ENCODE measurements at regions not wholly inside any gene's neighbourhood (a gene's known extent, or its start where the extent isn't known, plus 50 kb on each side); places are given as distances from the start of the nearest gene placed in this dataset.

DNA sequence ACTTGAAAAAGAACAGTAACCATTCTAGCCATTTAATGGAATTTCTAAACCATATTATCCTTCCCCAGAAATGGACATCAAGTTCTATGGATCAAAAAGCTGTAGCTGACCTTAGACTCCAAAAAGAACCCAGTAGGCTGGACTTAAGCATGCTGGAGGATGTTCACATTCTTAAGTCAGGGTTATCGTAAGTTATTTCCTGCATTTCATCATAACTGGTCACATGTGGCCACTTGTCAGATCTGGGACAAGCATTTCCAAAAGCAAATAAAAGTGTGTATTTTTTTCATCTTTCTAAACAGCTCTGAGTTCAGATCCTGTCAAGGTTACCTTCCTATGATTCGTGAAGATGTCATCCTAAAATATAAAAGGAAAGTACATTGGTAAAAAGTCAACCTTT, 274.5 kb upstream of the PTGER4 start:
- Histone ChIP-seq H3K9me3 (ENCODE audit: control insufficient read depth, low read length) (no peaks in the 10 kb centered on the region), H3K4me1 (ENCODE audit: control insufficient read depth, insufficient read depth, low read length, poor library complexity, severe bottlenecking) (peaks cover 46% of the 10 kb centered on the region), H3K36me3 (ENCODE audit: control insufficient read depth, insufficient read depth, low read length) (no peaks in the 10 kb centered on the region), H3K4me3 (ENCODE audit: insufficient read depth, low read depth, low read length, poor library complexity, severe bottlenecking) (no peak overlapping the region), H3K27ac (ENCODE audit: insufficient read depth, low read length, poor library complexity, severe bottlenecking) (peak overlapping the region; percentile 93), H3K27me3 (replicated peaks; ENCODE audit: control insufficient read depth, insufficient read depth, low read length, poor library complexity, severe bottlenecking) (no peaks in the 10 kb centered on the region)
- DNase-seq, result no peak

DNA sequence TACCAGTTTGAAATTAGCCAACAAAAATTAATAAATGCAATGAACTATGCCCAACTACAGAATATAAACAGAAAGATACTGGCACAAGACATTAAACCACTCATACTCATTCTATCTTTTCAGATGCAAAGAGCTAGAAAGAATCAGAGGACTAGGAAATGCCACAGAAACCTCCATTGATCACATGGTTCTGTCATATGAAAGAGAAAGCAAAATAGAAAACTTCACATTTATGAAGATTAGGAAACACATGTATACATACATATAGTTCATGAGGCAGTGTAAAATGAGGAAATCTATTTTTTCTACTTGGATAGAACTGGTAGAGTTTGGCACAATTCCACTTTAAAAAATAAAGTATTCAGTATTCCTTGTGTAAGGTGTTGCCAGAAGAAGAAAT, 275.1 kb upstream of the PTGER4 start:
- peaks cover 42% of the 10 kb centered on the region for H3K4me1 ChIP-seq (ENCODE audit: control insufficient read depth, insufficient read depth, low read length, poor library complexity, severe bottlenecking)
- no peak for DNase-seq
- H3K9me3 ChIP-seq (ENCODE audit: control insufficient read depth, low read length), result no peaks in the 10 kb centered on the region
- H3K27me3 ChIP-seq (replicated peaks; ENCODE audit: control insufficient read depth, insufficient read depth, low read length, poor library complexity, severe bottlenecking), result no peaks in the 10 kb centered on the region
- H3K36me3 ChIP-seq (ENCODE audit: control insufficient read depth, insufficient read depth, low read length), result no peaks in the 10 kb centered on the region
- H3K27ac ChIP-seq (ENCODE audit: insufficient read depth, low read length, poor library complexity, severe bottlenecking), result peak overlapping the region; percentile 93
- H3K4me3 ChIP-seq (ENCODE audit: insufficient read depth, low read depth, low read length, poor library complexity, severe bottlenecking), result no peak overlapping the region

DNA sequence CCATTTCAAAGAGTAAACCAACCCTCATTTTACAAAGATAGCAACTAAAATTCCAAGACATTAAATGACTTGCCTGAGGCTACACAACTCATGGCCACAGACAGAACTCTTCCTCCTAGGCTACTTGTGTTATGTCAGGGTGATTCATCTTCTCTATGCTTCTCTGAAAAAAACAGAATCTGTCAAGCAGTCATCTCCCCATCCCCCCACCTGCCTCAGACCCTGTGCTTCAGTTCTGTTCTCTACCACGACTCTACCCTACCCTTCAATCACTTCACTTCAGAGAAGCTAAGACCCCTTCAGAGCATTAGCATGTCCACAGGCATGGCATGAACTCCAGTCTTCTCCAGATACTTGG, 277.7 kb upstream of the PTGER4 start:
- Histone ChIP-seq H3K36me3 (ENCODE audit: control insufficient read depth, insufficient read depth, low read length) (no peaks in the 10 kb centered on the region), H3K27ac (ENCODE audit: insufficient read depth, low read length, poor library complexity, severe bottlenecking) (no peak overlapping the region), H3K9me3 (ENCODE audit: control insufficient read depth, low read length) (no peaks in the 10 kb centered on the region), H3K4me3 (ENCODE audit: insufficient read depth, low read depth, low read length, poor library complexity, severe bottlenecking) (no peak overlapping the region), H3K27me3 (replicated peaks; ENCODE audit: control insufficient read depth, insufficient read depth, low read length, poor library complexity, severe bottlenecking) (no peaks in the 10 kb centered on the region), H3K4me1 (ENCODE audit: control insufficient read depth, insufficient read depth, low read length, poor library complexity, severe bottlenecking) (peaks cover 28% of the 10 kb centered on the region)
- no peak for DNase-seq

DNA sequence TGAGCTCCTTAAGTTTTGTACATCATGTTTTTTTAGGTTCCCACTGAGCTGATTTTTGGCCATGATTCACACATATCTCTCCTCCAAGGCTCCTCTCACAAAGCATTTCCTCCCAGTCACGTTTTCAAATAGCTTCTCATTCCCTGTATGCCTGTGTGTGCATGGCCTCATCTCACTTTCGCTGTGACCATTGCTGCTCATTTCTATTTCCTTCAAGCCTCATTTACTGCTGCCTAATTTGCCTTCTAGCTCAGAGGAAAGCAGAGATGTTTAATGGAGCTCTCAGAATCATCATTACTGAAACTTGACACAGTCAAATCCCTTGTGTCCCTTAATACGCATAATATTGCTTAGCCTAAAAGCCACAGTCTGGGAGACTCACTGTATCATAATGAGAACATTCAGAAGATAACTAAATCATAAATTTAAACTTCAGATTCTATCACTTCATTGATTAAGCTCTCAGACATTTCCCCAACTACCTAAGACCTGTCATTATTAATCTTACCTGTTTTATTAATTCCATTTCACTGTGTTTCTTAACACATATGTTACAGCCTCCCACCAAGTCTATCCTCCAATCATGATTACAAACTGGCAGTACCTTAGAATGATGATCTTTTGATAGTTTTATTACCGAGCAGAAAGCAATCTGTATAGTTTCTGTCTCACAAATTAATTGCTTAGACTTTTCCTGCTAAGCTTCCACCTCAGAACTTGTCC, 278.3 kb upstream of the PTGER4 start:
- no peak overlapping the region for H3K27ac ChIP-seq (ENCODE audit: insufficient read depth, low read length, poor library complexity, severe bottlenecking)

DNA sequence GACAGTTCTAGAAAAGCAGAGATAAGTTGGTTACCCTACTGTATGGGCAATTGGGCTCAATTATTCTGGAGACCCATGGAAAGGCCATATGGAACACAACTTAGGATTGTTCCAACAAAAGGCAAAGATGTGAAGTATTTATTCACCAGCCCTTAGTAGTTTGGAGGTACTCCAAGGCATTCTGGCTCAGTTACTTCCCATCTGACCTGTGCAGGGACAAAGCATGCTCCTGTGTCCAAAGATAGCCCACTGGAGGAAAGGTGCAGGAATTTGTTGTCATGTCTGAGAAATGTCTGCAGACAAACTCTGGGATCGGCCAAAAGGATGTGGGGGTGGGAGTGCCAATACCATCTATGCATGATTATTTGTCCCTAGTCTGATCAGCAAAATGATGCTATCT, 279.5 kb upstream of the PTGER4 start:
- H3K4me3 ChIP-seq (ENCODE audit: insufficient read depth, low read depth, low read length, poor library complexity, severe bottlenecking), result no peak overlapping the region
- H3K27ac ChIP-seq (ENCODE audit: insufficient read depth, low read length, poor library complexity, severe bottlenecking), result no peak overlapping the region
- DNase-seq, result no peak
- H3K36me3 ChIP-seq (ENCODE audit: control insufficient read depth, insufficient read depth, low read length), result no peaks in the 10 kb centered on the region
- H3K27me3 ChIP-seq (replicated peaks; ENCODE audit: control insufficient read depth, insufficient read depth, low read length, poor library complexity, severe bottlenecking), result no peaks in the 10 kb centered on the region
- H3K9me3 ChIP-seq (ENCODE audit: control insufficient read depth, low read length), result no peaks in the 10 kb centered on the region
- peaks cover 12% of the 10 kb centered on the region for H3K4me1 ChIP-seq (ENCODE audit: control insufficient read depth, insufficient read depth, low read length, poor library complexity, severe bottlenecking)

More for the DNA sequence above, 278.3 kb upstream of the PTGER4 start:
- Histone ChIP-seq H3K4me3 (ENCODE audit: insufficient read depth, low read depth, low read length, poor library complexity, severe bottlenecking) (no peak overlapping the region), H3K27me3 (replicated peaks; ENCODE audit: control insufficient read depth, insufficient read depth, low read length, poor library complexity, severe bottlenecking) (no peaks in the 10 kb centered on the region), H3K36me3 (ENCODE audit: control insufficient read depth, insufficient read depth, low read length) (no peaks in the 10 kb centered on the region), H3K4me1 (ENCODE audit: control insufficient read depth, insufficient read depth, low read length, poor library complexity, severe bottlenecking) (peaks cover 23% of the 10 kb centered on the region), H3K9me3 (ENCODE audit: control insufficient read depth, low read length) (no peaks in the 10 kb centered on the region)
- DNase-seq, result no peak

DNA sequence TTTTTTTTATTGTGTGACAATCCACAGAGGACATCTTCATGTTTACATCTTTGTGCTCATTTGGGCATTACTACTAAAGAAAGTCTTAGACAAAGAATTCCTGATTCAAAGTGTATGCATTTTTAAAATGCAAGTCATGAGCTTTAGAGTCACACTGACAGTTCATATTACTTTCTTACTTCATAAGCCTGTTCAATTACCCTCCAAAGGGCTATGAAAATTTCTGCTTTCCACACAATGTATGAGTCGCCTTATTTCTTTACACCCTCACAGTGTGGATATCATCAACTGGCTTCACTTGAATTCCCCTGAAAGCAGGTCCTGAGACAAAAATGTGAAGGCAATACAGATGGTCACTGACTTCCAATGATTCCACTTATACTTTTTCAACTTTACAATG, 280.4 kb upstream of the PTGER4 start:
- Histone ChIP-seq H3K4me3 (ENCODE audit: insufficient read depth, low read depth, low read length, poor library complexity, severe bottlenecking) (no peak overlapping the region), H3K4me1 (ENCODE audit: control insufficient read depth, insufficient read depth, low read length, poor library complexity, severe bottlenecking) (peaks cover 3% of the 10 kb centered on the region), H3K27ac (ENCODE audit: insufficient read depth, low read length, poor library complexity, severe bottlenecking) (no peak overlapping the region), H3K27me3 (replicated peaks; ENCODE audit: control insufficient read depth, insufficient read depth, low read length, poor library complexity, severe bottlenecking) (no peaks in the 10 kb centered on the region), H3K9me3 (ENCODE audit: control insufficient read depth, low read length) (no peaks in the 10 kb centered on the region), H3K36me3 (ENCODE audit: control insufficient read depth, insufficient read depth, low read length) (no peaks in the 10 kb centered on the region)
- no peak for DNase-seq

DNA sequence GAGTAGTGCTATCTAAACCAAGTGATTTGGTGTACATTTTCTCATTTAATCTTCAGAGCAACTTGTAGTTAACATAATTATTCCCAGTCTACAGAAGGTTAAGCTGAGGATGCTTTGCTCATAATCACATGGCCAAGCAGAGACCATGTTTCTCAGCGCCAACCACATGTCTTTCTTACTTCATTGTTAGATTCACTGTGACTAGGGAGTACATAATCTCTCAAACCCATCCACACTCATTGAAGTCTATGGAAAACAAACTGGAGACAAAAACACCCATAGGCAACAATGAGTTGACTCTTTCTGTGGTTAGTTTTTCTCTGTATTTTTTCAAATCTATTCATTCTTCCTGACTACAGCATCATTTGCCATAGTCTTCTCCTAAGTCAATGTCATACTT, 281.7 kb upstream of the PTGER4 start:
- H3K36me3 ChIP-seq (ENCODE audit: control insufficient read depth, insufficient read depth, low read length), result no peaks in the 10 kb centered on the region
- no peak overlapping the region for H3K4me3 ChIP-seq (ENCODE audit: insufficient read depth, low read depth, low read length, poor library complexity, severe bottlenecking)
- no peak overlapping the region for H3K27ac ChIP-seq (ENCODE audit: insufficient read depth, low read length, poor library complexity, severe bottlenecking)
- no peak for DNase-seq
- H3K9me3 ChIP-seq (ENCODE audit: control insufficient read depth, low read length), result no peaks in the 10 kb centered on the region
- no peaks in the 10 kb centered on the region for H3K27me3 ChIP-seq (replicated peaks; ENCODE audit: control insufficient read depth, insufficient read depth, low read length, poor library complexity, severe bottlenecking)
- H3K4me1 ChIP-seq (ENCODE audit: control insufficient read depth, insufficient read depth, low read length, poor library complexity, severe bottlenecking), result no peaks in the 10 kb centered on the region

DNA sequence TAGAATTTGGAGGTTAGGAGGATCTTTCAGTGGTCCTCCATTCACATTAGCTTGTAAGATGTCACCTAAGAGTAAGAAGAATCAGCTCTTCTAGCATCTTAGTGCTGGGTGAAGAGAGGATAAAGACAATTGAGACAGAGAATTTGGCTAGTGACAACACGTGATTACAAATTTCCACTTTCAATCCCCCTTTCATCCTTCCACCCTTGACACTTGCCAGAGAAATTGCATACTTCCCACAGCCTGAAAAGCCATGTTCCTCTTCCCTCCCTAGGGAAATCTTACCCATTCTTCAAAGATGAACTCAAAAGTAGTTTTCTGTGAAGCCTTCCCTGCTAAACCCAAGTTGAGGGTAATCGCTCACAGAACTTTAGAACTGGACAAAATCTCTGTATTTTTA, 282.6 kb upstream of the PTGER4 start:
- no peaks in the 10 kb centered on the region for H3K36me3 ChIP-seq (ENCODE audit: control insufficient read depth, insufficient read depth, low read length)
- H3K4me3 ChIP-seq (ENCODE audit: insufficient read depth, low read depth, low read length, poor library complexity, severe bottlenecking), result no peak overlapping the region
- no peak overlapping the region for H3K27ac ChIP-seq (ENCODE audit: insufficient read depth, low read length, poor library complexity, severe bottlenecking)
- H3K9me3 ChIP-seq (ENCODE audit: control insufficient read depth, low read length), result no peaks in the 10 kb centered on the region
- no peak for DNase-seq
- H3K4me1 ChIP-seq (ENCODE audit: control insufficient read depth, insufficient read depth, low read length, poor library complexity, severe bottlenecking), result peaks cover 3% of the 10 kb centered on the region
- H3K27me3 ChIP-seq (replicated peaks; ENCODE audit: control insufficient read depth, insufficient read depth, low read length, poor library complexity, severe bottlenecking), result no peaks in the 10 kb centered on the region

DNA sequence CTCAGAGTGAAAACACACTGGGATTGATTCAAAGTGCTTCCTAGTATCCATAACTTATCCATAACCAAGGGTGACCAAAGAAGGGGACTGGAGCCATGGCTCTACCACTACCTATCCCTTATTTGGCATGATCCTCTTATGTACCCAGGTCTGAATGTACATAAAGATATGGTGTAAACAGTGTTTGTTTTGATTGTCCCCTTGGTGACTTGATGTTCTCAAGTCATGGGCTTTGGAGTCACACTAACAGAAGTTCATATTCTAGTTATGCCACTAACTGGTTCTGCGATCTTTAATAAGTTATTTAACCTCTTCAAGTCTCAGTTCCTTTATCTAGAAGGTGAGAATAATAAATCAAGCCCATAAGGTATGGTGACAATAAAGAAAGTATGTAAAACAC, 283.4 kb upstream of the PTGER4 start:
- no peak for DNase-seq
- Histone ChIP-seq H3K4me3 (ENCODE audit: insufficient read depth, low read depth, low read length, poor library complexity, severe bottlenecking) (no peak overlapping the region), H3K4me1 (ENCODE audit: control insufficient read depth, insufficient read depth, low read length, poor library complexity, severe bottlenecking) (peaks cover 9% of the 10 kb centered on the region), H3K27me3 (replicated peaks; ENCODE audit: control insufficient read depth, insufficient read depth, low read length, poor library complexity, severe bottlenecking) (no peaks in the 10 kb centered on the region), H3K36me3 (ENCODE audit: control insufficient read depth, insufficient read depth, low read length) (no peaks in the 10 kb centered on the region), H3K27ac (ENCODE audit: insufficient read depth, low read length, poor library complexity, severe bottlenecking) (no peak overlapping the region), H3K9me3 (ENCODE audit: control insufficient read depth, low read length) (no peaks in the 10 kb centered on the region)

DNA sequence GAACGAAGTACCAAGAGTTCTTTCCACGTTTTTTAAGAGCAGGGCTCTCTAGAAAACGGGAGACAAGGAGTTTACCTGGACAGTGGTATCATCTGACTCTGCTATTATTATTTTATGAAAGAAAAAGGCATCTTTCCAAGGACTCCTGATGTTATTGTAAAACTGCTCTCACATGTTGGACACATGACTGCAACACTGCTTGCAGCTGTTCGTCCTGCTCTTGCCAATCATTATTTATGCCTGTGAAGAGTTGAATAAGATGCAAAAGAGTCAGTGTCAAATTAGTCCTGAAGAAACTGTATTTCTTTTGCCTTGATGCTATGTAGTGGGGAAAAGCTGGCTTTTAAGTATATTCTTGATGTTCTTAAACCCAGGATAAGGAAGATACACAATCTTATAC, 284.5 kb upstream of the PTGER4 start:
- DNase-seq, result no peak
- Histone ChIP-seq H3K4me3 (ENCODE audit: insufficient read depth, low read depth, low read length, poor library complexity, severe bottlenecking) (no peak overlapping the region), H3K36me3 (ENCODE audit: control insufficient read depth, insufficient read depth, low read length) (no peaks in the 10 kb centered on the region), H3K27me3 (replicated peaks; ENCODE audit: control insufficient read depth, insufficient read depth, low read length, poor library complexity, severe bottlenecking) (no peaks in the 10 kb centered on the region), H3K9me3 (ENCODE audit: control insufficient read depth, low read length) (no peaks in the 10 kb centered on the region), H3K4me1 (ENCODE audit: control insufficient read depth, insufficient read depth, low read length, poor library complexity, severe bottlenecking) (peaks cover 20% of the 10 kb centered on the region), H3K27ac (ENCODE audit: insufficient read depth, low read length, poor library complexity, severe bottlenecking) (no peak overlapping the region)

All from effector memory CD4-positive, alpha-beta T cell (primary cell).